ENCODE measurements at regions not wholly inside any gene's neighbourhood (a gene's known extent, or its start where the extent isn't known, plus 50 kb on each side); places are given as distances from the start of the nearest gene placed in this dataset.

DNA sequence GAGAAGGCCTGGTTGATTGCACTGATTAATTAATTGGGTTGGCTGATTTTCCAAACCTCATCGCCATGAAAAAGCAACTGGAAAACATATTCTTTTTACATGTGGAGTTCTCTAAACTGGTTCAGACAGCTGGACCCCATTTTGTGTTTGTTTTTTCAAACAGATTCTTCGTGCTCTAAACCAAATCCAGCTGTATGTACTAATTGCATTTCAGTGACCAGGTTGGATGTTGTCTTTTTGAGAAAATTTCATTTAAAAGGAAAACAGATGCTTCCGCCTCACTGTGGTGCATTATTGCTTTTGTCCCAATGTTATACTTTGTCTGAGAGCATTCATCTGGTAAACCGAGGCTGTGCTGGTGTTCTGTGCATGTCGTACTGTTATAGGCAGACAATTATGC lies 67.8 kb upstream of the LNX1 start:
- Histone ChIP-seq H3K4me3 (ENCODE audit: low read depth, low read length) (no peak overlapping the region), H3K9me3 (ENCODE audit: control insufficient read depth, insufficient read depth, low read length) (no peaks in the 10 kb centered on the region), H3K27ac (ENCODE audit: low read depth, low read length) (no peak overlapping the region), H3K27me3 (ENCODE audit: control insufficient read depth, insufficient read depth, low read length) (no peaks in the 10 kb centered on the region)
- DNase-seq (ENCODE audit: low read depth, low spot score): no peak
- TF ChIP-seq, protein P1, sequence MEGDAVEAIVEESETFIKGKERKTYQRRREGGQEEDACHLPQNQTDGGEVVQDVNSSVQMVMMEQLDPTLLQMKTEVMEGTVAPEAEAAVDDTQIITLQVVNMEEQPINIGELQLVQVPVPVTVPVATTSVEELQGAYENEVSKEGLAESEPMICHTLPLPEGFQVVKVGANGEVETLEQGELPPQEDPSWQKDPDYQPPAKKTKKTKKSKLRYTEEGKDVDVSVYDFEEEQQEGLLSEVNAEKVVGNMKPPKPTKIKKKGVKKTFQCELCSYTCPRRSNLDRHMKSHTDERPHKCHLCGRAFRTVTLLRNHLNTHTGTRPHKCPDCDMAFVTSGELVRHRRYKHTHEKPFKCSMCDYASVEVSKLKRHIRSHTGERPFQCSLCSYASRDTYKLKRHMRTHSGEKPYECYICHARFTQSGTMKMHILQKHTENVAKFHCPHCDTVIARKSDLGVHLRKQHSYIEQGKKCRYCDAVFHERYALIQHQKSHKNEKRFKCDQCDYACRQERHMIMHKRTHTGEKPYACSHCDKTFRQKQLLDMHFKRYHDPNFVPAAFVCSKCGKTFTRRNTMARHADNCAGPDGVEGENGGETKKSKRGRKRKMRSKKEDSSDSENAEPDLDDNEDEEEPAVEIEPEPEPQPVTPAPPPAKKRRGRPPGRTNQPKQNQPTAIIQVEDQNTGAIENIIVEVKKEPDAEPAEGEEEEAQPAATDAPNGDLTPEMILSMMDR (IDR thresholded peaks at IDR 0.05; ENCODE audit: low read depth, low read length): no peak
- ChIA-PET POLR2A (no interaction called here), CTCF (no interaction called here)

- H3K9me3 ChIP-seq (ENCODE audit: control insufficient read depth, insufficient read depth, low read length): no peaks in the 10 kb centered on the region
- DNase-seq (ENCODE audit: low read depth, low spot score): no peak
- no peak overlapping the region for H3K4me3 ChIP-seq (ENCODE audit: low read depth, low read length)
- POLR2A ChIA-PET: no interaction called here
- TF ChIP-seq, protein P1 (IDR thresholded peaks at IDR 0.05; ENCODE audit: low read depth, low read length): no peak
- no peaks in the 10 kb centered on the region for H3K27me3 ChIP-seq (ENCODE audit: control insufficient read depth, insufficient read depth, low read length)
- CTCF ChIA-PET: no interaction called here
- H3K27ac ChIP-seq (ENCODE audit: low read depth, low read length): no peak overlapping the region
Measured at GRCh38 chr4:53658029-53658428, 66.7 kb upstream of the LNX1 start.

GRCh38 chr4:53656421-53656981 lies 65.2 kb upstream of the LNX1 start:
- POLR2A ChIA-PET: no interaction called here

DNA sequence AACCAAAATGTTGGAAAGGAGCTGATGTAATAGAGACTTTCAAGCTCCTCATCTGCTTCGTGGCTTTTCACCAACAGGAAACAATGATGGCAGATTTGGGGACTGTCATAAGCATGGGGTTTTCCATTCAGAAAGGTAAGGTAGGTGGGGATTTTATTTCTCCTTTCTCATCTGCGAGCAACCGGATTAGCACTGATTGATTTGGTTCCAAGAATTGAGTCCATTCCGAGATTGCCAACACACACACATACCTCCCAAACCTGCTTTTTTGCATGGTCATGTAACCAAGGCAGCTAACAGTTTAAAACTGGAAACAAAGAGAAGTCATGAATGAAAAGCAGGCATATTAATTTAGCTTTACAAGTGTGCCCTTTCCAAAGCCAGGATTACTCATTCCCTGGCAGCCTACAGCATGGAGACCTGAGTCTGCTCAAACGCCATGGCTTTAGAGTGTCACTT lies 63.0 kb upstream of the LNX1 start:
- TF ChIP-seq, protein P1 (IDR thresholded peaks at IDR 0.05; ENCODE audit: low read depth, low read length): no peak
- CTCF ChIA-PET: interaction anchor here (2.5 kb wide), 1 partner anchor 52 kb away, joined by 6 read pairs; no protein-coding TSS in a partner anchor
- no peaks in the 10 kb centered on the region for H3K9me3 ChIP-seq (ENCODE audit: control insufficient read depth, insufficient read depth, low read length)
- POLR2A ChIA-PET: no interaction called here
- H3K27ac ChIP-seq (ENCODE audit: low read depth, low read length): no peak overlapping the region
- no peak overlapping the region for H3K4me3 ChIP-seq (ENCODE audit: low read depth, low read length)
- DNase-seq (ENCODE audit: low read depth, low spot score): no peak
- no peaks in the 10 kb centered on the region for H3K27me3 ChIP-seq (ENCODE audit: control insufficient read depth, insufficient read depth, low read length)

More at GRCh38 chr4:53656421-53656981, 65.2 kb upstream of the LNX1 start:
- DNase-seq (ENCODE audit: low read depth, low spot score): no peak
- Histone ChIP-seq H3K27me3 (ENCODE audit: control insufficient read depth, insufficient read depth, low read length) (no peaks in the 10 kb centered on the region), H3K4me3 (ENCODE audit: low read depth, low read length) (no peak overlapping the region), H3K9me3 (ENCODE audit: control insufficient read depth, insufficient read depth, low read length) (no peaks in the 10 kb centered on the region), H3K27ac (ENCODE audit: low read depth, low read length) (no peak overlapping the region)
- CTCF ChIA-PET: interaction anchor here (0.6 to 1.2 kb wide), 4 partner anchors 13 to 901 kb away, joined by 3 to 5 read pairs (median 3); no protein-coding TSS in a partner anchor
- TF ChIP-seq, protein P1 (IDR thresholded peaks at IDR 0.05; ENCODE audit: low read depth, low read length): peak; percentile 65

DNA sequence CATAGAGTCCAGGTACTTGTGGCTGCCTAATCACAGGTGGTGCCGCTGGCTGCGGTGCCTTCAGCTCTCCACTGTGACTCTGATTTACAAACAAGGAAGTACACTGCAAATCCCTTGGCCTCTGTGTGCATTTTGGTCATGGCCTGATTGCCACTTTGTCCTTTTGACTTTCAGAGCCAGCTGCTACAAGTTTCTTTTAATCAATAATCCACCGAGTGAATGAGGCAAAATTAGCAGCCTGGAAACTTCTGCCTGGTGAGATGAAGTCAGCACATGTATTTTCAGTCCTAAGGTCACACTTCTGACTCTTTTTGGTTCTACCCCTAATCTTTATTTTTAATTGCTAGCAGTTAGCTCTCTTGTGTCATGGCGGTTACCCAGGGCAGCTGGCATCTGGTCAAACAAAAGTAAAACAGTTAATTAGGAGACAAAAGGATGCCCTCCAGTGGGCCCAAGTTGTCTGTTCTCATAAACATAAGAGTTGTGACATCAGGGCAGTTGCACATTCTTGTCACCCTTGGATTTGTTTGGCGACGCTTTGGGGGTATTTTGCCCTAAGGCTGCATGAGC lies 62.3 kb upstream of the LNX1 start:
- Histone ChIP-seq H3K4me3 (ENCODE audit: low read depth, low read length) (no peak overlapping the region), H3K9me3 (ENCODE audit: control insufficient read depth, insufficient read depth, low read length) (no peaks in the 10 kb centered on the region), H3K27ac (ENCODE audit: low read depth, low read length) (no peak overlapping the region), H3K27me3 (ENCODE audit: control insufficient read depth, insufficient read depth, low read length) (no peaks in the 10 kb centered on the region)
- TF ChIP-seq, protein P1 (IDR thresholded peaks at IDR 0.05; ENCODE audit: low read depth, low read length): no peak
- no peak for DNase-seq (ENCODE audit: low read depth, low spot score)
- ChIA-PET POLR2A (no interaction called here), CTCF (interaction anchor here (2.5 kb wide), 1 partner anchor 53 kb away, joined by 6 read pairs; no protein-coding TSS in a partner anchor)
